Effector CD8-positive, alpha-beta T cell (primary cell): ENCODE measurements at regions not wholly inside any gene's neighbourhood (a gene's known extent, or its start where the extent isn't known, plus 50 kb on each side); places are given as distances from the start of the nearest gene placed in this dataset.

Source experiments
- DNase-seq: peaks from one replicate; lab custom pipeline; 2025; lab: John Stamatoyannopoulos, UW

- DNase-seq: no peak
Measured at GRCh38 chr6:156378853-156379252, 398.3 kb upstream of the ARID1B start.

- no peak for DNase-seq
Measured at GRCh38 chr6:156376091-156376490, 401.1 kb upstream of the ARID1B start.

GRCh38 chr6:156359912-156360311, 417.3 kb upstream of the ARID1B start:
- DNase-seq: no peak

- no peak for DNase-seq
Measured at GRCh38 chr6:156352861-156353260, 424.3 kb upstream of the ARID1B start.

GRCh38 chr6:156351346-156351966, 425.7 kb upstream of the ARID1B start:
- DNase-seq: no peak

GRCh38 chr6:156350337-156350736, 426.8 kb upstream of the ARID1B start:
- no peak for DNase-seq

- DNase-seq: no peak
Measured at GRCh38 chr6:156348849-156349248, 428.3 kb upstream of the ARID1B start.

GRCh38 chr6:156348424-156348823, 428.8 kb upstream of the ARID1B start:
- no peak for DNase-seq

GRCh38 chr6:156347656-156348055, 429.5 kb upstream of the ARID1B start:
- no peak for DNase-seq

GRCh38 chr6:156347246-156347645, 429.9 kb upstream of the ARID1B start:
- DNase-seq: no peak

GRCh38 chr6:156345700-156346099, 431.5 kb upstream of the ARID1B start:
- no peak for DNase-seq

GRCh38 chr6:156344491-156344890, 432.7 kb upstream of the ARID1B start:
- no peak for DNase-seq

GRCh38 chr6:156337801-156338200, 439.4 kb upstream of the ARID1B start:
- no peak for DNase-seq

- DNase-seq: no peak
Measured at GRCh38 chr6:156336733-156337132, 440.4 kb upstream of the ARID1B start.

- DNase-seq: no peak
Measured at GRCh38 chr6:156336089-156336488, 441.1 kb upstream of the ARID1B start.

GRCh38 chr6:156334966-156335365, 442.2 kb upstream of the ARID1B start:
- no peak for DNase-seq

GRCh38 chr6:156319707-156320106, 457.5 kb upstream of the ARID1B start:
- no peak for DNase-seq

GRCh38 chr6:156316583-156317125, 460.5 kb upstream of the ARID1B start:
- DNase-seq: no peak

- DNase-seq: no peak
Measured at GRCh38 chr6:156315146-156315545, 462.0 kb upstream of the ARID1B start.

- no peak for DNase-seq
Measured at GRCh38 chr6:156313037-156313436, 464.1 kb upstream of the ARID1B start.

- no peak for DNase-seq
Measured at GRCh38 chr6:156311291-156311690, 465.9 kb upstream of the ARID1B start.

- no peak for DNase-seq
Measured at GRCh38 chr6:156310701-156311100, 466.5 kb upstream of the ARID1B start.

- no peak for DNase-seq
Measured at GRCh38 chr6:156309017-156309416, 468.2 kb upstream of the ARID1B start.

GRCh38 chr6:156308604-156309003, 468.6 kb upstream of the ARID1B start:
- no peak for DNase-seq
